RWPE2 (cell line): ENCODE measurements at regions not wholly inside any gene's neighbourhood (a gene's known extent, or its start where the extent isn't known, plus 50 kb on each side); places are given as distances from the start of the nearest gene placed in this dataset.
A peak's percentile ranks its signal among the peaks of the same experiment; 100 is the strongest.

Source experiments
- ATAC-seq: fragments of 200-7000 bp; cut with Tn5 transposase; 3 replicates; pipeline ENCODE4 v1.9.1; 2021; ENCODE audit warnings: low read depth
- DNase-seq: peaks from one replicate; pipeline ENCODE4 v3.0.0-alpha.2; 2020; ENCODE audit warnings: low spot score
- H3K27ac ChIP-seq: fragments of 450-650 bp; 2 replicates; pipeline ENCODE4 v1.5.1; 2017; ENCODE audit warnings: mild to moderate bottlenecking; ENCODE audit not compliant: poor library complexity, severe bottlenecking
- H3K27me3 ChIP-seq: fragments of 250-450 bp; sonication (Bioruptor Pico); 2 replicates; pipeline ENCODE4 v1.5.1; 2021; ENCODE audit warnings: mild to moderate bottlenecking, moderate library complexity; ENCODE audit not compliant: insufficient read depth, poor library complexity, severe bottlenecking
- H3K36me3 ChIP-seq: fragments of 250-450 bp; sonication (Bioruptor Pico); 2 replicates; pipeline ENCODE4 v1.5.1; 2020; ENCODE audit warnings: low read depth, mild to moderate bottlenecking, moderate library complexity
- H3K4me1 ChIP-seq: fragments of 250-450 bp; sonication (Bioruptor Pico); 2 replicates; pipeline ENCODE4 v1.5.1; 2021; ENCODE audit warnings: mild to moderate bottlenecking, moderate library complexity; ENCODE audit not compliant: insufficient read depth, poor library complexity, severe bottlenecking
- H3K4me3 ChIP-seq: fragments of 250-450 bp; sonication (Bioruptor Pico); 2 replicates; pipeline ENCODE4 v1.5.1; 2021; ENCODE audit warnings: mild to moderate bottlenecking, moderate library complexity; ENCODE audit not compliant: severe bottlenecking
- H3K9me3 ChIP-seq: fragments of 250-450 bp; sonication (Bioruptor Pico); 2 replicates; pipeline ENCODE4 v1.5.1; 2021; ENCODE audit warnings: mild to moderate bottlenecking, moderate library complexity; ENCODE audit not compliant: severe bottlenecking
- TF ChIP-seq, protein P1 (sequence below): fragments of 450-650 bp; IDR thresholded peaks from one replicate; pipeline ENCODE4 v1.5.1; 2017; ENCODE audit warnings: mild to moderate bottlenecking, moderate library complexity; ENCODE audit not compliant: poor library complexity, severe bottlenecking

GRCh38 chr5:34570721-34571676, 85.1 kb upstream of the RAI14 start:
- TF ChIP-seq, protein P1, sequence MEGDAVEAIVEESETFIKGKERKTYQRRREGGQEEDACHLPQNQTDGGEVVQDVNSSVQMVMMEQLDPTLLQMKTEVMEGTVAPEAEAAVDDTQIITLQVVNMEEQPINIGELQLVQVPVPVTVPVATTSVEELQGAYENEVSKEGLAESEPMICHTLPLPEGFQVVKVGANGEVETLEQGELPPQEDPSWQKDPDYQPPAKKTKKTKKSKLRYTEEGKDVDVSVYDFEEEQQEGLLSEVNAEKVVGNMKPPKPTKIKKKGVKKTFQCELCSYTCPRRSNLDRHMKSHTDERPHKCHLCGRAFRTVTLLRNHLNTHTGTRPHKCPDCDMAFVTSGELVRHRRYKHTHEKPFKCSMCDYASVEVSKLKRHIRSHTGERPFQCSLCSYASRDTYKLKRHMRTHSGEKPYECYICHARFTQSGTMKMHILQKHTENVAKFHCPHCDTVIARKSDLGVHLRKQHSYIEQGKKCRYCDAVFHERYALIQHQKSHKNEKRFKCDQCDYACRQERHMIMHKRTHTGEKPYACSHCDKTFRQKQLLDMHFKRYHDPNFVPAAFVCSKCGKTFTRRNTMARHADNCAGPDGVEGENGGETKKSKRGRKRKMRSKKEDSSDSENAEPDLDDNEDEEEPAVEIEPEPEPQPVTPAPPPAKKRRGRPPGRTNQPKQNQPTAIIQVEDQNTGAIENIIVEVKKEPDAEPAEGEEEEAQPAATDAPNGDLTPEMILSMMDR: no peak
- Histone ChIP-seq H3K27me3 (no peaks in the 10 kb centered on the region), H3K4me3 (no peak overlapping the region), H3K9me3 (no peaks in the 10 kb centered on the region), H3K36me3 (no peaks in the 10 kb centered on the region), H3K4me1 (peaks cover 17% of the 10 kb centered on the region), H3K27ac (peak overlapping the region; percentile 62)
- no peak for DNase-seq
- ATAC-seq: peak; percentile 66; the same call in 2 of the 3 replicates

GRCh38 chr5:34571677-34572041, 84.5 kb upstream of the RAI14 start:
- H3K9me3 ChIP-seq: no peaks in the 10 kb centered on the region
- no peak for DNase-seq
- H3K27ac ChIP-seq: peak overlapping the region; percentile 62
- ATAC-seq: peak; percentile 81
- peaks cover 17% of the 10 kb centered on the region for H3K4me1 ChIP-seq
- no peaks in the 10 kb centered on the region for H3K27me3 ChIP-seq
- no peak overlapping the region for H3K4me3 ChIP-seq
- H3K36me3 ChIP-seq: no peaks in the 10 kb centered on the region
- TF ChIP-seq, protein P1: no peak

DNA sequence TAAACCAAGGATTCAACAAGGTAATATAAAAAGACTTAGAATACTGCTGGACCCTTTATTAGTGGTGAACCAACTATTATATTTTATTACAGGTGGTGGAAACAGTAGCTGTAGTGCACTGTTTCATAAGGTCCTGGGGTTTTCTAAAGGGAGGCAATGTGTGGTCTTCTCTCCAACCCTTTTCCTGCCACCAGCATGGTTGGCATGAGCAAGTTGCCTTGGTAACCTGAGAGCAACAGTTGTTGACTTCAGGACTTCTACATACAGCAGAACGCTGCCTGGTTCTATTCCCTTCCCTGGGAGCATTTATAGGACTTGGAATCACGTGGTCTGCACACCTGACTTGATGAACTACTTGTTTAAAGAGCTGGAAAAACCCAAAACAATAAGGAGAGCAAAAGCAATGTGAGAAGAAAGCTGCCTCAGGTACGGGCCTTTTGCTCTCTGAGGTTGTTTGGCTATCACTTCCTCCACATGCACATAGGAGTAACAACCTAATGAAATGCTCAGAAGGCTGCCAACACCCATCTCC, 81.1 kb upstream of the RAI14 start:
- no peaks in the 10 kb centered on the region for H3K36me3 ChIP-seq
- ATAC-seq: no peak
- H3K27ac ChIP-seq: no peak overlapping the region
- no peak for DNase-seq
- H3K27me3 ChIP-seq: no peaks in the 10 kb centered on the region
- no peak overlapping the region for H3K4me3 ChIP-seq
- no peaks in the 10 kb centered on the region for H3K9me3 ChIP-seq
- H3K4me1 ChIP-seq: peaks cover 17% of the 10 kb centered on the region
- TF ChIP-seq, protein P1: no peak

GRCh38 chr5:34576891-34577666, 79.0 kb upstream of the RAI14 start:
- Histone ChIP-seq H3K27ac (no peak overlapping the region), H3K4me3 (no peak overlapping the region), H3K36me3 (no peaks in the 10 kb centered on the region), H3K4me1 (peaks cover under 1% of the 10 kb centered on the region), H3K27me3 (no peaks in the 10 kb centered on the region), H3K9me3 (no peaks in the 10 kb centered on the region)
- ATAC-seq: no peak
- no peak for DNase-seq
- TF ChIP-seq, protein P1: no peak
